Hematopoietic multipotent progenitor cell treated with erythropoietin and hydrocortisone succinate and interleukin-3 and kit ligand, for 8 days (in vitro differentiated cells): ENCODE measurements at regions not wholly inside any gene's neighbourhood (a gene's known extent, or its start where the extent isn't known, plus 50 kb on each side); places are given as distances from the start of the nearest gene placed in this dataset.

Experiments
- DNase-seq: peaks from one replicate; pipeline ENCODE4 v3.0.0-alpha.2; 2015

DNA sequence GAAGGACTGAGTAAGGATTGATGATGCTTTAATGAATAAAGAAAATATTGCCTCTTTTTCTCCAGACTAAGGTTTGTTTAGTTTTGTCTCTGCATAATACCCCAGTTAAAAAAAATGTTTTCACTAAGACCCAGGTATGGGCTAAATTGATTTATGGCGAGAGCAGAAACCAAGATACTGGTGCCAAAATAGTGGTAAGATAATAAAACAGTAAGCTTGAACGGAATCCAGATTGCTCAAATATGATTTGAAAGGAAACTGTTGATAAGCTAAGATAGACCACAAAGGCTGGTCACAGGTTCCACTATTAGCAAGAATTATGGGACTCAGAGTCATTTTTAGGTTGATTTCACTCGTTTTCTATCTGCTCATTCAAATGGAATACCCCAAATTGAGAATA is 831.2 kb downstream of the EPHA7 start:
- no peak for DNase-seq

DNA sequence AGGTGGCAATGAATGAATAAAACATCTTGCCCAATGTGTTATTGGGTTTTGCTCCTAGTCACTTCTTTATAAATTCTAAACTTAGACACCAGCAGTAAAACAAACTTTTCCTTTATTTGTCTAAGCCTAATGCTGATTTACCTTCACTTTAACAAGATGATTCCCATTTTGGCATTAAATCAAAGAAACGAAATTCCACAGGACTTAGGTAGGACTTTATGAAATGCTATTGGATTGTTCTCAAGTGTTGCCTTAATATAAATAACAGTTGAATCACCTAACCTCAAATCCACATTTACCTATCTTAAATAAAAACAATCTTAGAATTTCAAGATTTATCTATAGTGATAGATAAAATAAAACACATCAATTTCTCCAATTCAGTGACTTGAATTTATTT is 831.8 kb downstream of the EPHA7 start:
- no peak for DNase-seq

DNA sequence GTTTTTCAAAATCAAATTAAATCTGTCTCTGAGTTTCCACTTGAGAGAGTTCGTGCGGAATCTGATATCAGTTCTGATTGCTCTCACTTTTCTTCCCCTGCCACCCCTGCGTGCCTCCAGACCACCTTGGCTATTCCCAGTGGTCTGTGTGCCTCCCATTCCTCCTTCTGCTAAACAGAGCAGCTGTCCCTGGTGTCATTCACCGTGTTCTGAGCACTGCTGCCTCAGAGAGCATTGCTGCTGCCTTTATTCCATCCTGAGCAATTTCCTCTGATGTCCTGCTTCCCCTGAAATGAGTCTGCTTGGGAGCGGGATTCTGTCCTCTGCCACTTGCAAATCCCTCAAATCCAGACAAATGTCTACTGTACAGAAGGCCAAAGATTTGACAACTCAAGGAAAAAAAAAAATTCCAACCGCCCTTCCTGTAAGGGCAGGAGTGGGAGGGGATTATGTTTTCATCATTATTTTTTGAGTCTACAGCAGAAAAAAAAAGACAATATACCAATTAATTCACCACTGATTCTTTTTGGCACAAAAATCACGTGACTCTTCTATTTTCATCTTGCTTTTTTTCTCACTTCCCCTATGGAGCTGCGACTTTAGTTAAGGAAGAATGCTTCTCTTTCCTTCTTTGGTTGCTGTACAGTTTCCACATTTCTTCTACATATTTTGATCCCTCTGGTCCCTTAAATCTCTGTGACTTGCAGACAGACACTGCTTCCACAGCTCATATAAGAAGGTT is 833.0 kb downstream of the EPHA7 start:
- no peak for DNase-seq

- DNase-seq: no peak
Observed at GRCh38 chr6:92582211-92582610, 837.1 kb downstream of the EPHA7 start.

DNA sequence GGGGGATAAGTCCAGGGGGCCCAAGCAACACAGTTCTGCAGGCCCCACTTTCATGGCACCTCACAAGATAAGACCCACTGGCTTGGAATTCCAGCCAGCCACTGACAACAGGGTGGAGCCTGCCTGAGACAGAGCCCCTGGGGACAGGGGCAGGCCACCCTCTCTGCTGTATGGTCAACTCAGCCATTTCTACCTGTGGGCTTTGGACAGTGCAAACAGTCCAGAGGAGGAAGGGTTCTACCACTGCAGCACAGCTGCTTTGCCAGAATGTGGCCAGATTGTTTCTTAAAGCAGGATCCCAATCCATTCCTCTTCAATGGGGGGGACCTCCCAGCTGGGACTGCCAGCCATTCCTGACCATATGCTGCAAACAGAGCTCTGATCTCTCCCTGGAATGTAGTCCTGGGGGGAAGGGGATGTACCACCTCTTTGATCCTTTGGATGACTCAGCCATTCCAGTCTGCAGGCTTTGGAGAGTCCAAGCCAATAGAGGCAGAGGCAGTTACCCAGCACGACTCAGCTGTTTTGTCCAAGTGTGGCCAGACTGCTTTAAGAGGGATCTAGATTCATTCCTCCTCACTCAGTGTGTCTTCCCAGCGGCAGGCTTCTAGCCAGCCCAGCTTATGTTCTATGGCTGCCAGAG is 842.2 kb downstream of the EPHA7 start:
- DNase-seq: no peak

DNA sequence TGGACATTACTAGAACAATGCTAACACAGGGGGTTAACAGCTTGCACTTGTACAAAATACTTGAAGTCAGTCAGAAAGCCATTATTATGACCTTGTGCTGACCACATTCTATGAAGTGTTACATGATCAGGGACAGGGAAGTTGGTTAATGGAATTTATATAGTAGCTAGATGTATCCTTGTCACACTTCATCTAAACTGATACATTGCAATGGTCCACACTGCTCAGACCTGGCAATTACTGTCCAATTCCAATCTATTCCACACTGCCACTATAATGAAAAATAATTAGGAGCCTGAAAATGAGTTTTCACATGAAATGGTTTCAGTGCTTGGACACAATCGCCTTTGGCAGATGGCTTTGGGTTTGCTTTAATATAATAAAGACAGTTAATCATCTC is 850.8 kb downstream of the EPHA7 start:
- no peak for DNase-seq

- DNase-seq: no peak
Observed at GRCh38 chr6:92566632-92567031, 852.7 kb downstream of the EPHA7 start.

DNA sequence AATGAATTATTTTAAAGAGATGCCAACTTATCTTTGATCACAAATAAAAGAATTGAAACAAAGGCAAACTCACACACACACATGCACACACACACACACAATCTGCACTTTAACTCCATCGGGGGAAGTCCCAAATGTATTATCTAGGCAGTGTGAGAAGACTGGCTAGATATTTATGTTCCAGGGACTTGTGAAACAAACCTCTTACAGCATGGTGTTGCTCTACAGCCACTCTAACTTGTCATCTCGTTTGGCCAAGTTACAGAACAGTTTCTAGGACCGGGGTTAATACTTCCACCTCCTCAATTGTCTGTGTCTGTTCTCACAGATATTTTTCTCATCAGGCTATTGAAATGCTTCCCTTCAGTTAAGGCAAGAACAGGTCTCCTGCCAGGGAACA is 855.0 kb downstream of the EPHA7 start:
- DNase-seq: no peak

DNA sequence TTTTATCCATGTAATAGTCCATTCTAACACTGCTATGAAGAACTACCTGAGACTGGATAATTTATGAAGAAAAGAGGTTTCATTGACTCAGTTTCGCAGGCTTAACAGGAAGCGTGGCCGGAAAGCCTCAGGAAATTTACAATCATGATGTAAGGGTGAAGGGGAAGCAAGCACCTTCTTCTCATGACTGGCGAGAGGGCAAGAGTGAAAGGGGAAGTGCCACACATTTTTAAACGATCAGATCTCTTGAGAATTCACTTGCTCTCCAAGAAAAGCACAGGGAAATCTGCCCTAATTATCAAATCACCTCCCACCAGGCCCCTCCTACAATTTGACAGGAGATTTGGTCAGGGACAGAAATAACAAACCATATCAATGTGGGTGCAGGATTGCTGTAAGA is 859.7 kb downstream of the EPHA7 start:
- DNase-seq: no peak

DNA sequence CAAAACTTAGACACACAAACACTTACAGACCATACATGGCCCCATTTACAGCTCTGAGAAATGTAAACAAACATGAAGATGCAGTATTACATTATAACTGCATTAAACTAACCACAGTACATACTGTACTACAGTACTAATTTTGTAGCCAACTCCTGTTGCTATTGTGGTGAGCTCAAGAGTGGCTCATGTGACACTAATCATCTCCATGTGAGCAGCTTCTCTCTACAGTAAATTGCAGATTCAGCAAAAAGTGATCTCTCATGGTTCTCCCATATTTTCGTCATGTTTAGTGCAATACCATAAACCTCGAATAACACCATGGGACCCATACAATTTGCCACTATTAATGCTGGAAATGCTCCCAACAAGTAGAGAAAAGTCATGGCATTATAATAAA is 860.4 kb downstream of the EPHA7 start:
- DNase-seq: no peak

DNA sequence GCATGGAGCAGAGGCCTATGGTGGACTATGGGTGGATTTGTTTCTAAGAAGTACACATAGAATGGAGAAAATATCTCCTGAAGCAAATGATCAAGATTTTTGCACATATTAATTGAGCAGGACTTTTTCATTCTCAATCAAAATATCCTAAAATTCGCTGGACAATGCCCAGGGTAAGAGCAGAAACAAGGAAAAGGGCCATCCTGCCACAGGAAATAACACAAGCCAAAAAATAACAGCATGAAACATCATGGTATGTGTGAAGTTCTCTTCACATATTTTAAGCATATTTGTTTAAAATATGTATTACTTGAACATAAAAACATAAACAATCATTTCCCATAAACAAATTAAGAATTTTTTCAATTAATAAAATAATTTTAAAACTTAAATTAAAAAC is 868.9 kb downstream of the EPHA7 start:
- DNase-seq: no peak

DNA sequence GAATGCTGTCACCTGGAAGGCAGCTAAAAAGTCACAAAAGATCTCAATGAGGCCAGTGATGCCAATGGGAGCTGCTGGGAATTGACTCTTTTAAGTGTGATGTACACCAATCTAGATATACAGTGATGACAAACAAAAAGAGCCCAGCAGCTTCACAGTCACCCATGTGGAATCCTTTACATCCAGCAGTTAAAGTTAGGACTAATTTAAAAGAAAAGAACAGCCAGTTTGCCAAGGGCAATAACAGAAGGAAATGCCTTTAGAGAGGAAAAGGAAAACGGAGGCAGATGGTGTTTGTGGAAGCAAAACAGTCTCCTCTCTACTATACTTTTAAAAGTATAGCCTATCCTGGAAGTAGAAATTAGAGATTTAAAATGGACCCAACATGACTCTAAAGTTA is 873.5 kb downstream of the EPHA7 start:
- DNase-seq: no peak

DNA sequence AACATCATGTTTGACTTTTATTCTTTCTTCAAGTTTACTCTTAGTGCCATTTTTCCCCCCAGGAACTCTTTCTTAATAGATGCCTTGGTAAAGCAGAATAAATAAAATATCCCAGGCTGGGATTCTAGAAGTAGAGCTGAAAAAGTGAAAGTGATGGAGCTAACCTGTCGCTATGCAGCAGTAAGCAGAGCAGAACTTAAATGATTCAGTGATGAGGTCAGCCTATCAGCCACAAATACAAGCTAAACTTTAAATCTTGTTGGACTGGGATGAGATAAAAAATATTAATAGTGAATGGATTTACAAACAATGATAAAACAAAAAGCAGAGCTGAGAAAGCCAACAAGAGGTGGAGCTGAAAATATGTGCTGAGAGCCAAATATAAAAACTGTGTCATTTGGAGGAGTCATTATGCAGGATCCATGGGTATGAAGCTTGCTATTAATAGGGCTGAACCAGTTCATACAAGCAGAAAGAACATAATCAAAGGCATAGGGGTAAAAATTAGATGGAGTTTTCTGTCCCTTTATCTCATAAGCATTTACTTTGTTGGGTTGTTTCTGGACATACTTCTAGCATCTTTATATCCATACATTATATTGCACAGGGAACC is 877.8 kb downstream of the EPHA7 start:
- no peak for DNase-seq

- DNase-seq: no peak
Observed at GRCh38 chr6:92538926-92539325, 880.4 kb downstream of the EPHA7 start.

- DNase-seq: no peak
Observed at GRCh38 chr6:92538275-92538674, 881.1 kb downstream of the EPHA7 start.

- DNase-seq: no peak
Observed at GRCh38 chr6:92534109-92534508, 885.2 kb downstream of the EPHA7 start.

GRCh38 chr6:92522589-92522988 is 896.8 kb downstream of the EPHA7 start:
- DNase-seq: no peak

DNA sequence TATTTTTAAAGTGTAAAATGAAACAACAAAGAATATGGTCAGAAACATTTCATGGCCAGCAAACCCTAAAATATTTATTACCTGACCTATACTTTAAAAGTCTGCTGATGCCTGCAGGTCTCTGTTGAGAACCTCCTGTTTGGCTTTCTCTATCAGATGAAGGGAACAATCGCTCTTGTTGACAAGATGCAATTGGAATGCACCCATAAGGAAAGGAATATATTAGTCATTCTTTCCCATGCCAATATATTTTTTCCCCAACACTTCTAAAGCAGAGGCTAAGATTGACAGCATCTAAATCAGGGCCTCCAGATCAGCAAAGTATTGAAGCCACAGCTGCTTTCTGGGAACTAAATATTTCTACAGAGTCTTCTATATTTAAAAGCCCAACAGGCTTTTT is 897.8 kb downstream of the EPHA7 start:
- no peak for DNase-seq

- DNase-seq: no peak
Observed at GRCh38 chr6:92510137-92510536, 909.2 kb downstream of the EPHA7 start.

DNA sequence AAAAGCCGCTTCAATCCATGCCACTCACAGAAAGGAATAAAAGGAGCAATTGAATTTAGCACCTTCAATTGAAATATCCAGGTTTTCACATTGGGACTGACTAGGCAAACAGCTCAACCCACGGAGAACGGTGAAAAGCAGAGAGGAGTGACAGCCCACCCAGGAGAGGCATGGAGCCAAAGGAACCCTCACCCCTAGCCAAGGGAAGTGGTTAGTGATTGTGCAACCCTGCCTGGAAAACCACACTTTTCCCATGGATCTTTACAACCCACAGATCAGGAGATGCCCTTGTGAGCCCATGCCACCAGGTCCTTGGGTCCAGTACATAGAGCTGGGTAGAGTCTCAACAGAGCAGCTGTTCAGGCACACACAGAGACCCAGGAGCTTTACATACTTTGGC is 911.8 kb downstream of the EPHA7 start:
- no peak for DNase-seq

DNA sequence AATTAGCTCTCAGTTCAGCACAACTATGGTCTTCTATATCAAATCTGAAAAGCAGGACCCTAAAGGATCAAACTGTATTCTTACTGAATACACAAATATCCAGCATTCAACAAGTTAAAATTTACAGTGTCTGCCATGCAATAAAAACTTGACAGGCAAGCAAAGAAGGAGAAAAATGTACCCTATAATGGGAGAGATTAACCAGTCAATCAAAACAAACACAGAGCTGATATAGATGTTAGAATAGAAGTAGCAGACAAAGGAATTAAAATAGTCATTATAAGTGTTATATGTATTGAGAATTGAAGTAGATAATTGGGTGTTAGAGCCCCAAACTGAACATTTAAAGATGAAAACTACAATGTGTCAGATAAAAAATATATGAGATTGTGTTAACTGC is 914.9 kb downstream of the EPHA7 start:
- DNase-seq: no peak

DNA sequence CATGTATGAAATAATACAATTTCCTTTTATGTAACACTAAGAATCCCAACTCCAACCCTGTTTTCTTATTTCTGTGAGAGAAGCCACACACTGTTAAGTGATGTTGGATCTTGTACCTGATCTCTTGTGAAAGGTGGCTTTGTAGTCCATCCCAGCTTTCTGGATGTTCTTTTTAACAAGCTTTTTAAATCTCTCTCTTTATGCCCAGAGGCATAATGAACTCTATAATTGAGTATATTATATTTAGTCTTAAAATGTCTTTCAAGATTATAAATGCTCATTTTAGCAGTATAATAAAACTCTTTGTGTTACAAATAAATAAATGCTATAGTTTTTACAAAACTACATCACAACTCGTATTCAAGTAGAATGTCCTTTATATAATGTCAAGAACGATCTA is 922.1 kb downstream of the EPHA7 start:
- no peak for DNase-seq

DNA sequence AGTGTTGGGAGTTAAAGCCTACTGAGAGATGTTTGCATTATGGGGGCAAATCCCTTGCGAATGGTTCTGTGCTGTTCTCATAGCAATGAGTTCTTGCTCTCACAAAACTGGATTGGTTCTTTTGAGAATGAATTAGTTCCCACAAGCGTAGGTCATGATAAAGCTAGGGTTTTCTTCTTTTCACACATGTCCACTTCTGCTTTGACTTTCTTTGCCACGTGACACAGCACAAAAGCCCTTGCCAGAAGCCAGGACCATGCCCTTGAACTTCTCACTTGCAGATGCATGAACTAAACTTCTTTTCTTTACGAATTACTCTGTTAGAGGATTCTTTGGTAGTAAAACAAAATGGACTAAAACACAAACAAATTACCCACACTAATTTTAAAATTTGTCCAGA is 922.8 kb downstream of the EPHA7 start:
- DNase-seq: no peak

DNA sequence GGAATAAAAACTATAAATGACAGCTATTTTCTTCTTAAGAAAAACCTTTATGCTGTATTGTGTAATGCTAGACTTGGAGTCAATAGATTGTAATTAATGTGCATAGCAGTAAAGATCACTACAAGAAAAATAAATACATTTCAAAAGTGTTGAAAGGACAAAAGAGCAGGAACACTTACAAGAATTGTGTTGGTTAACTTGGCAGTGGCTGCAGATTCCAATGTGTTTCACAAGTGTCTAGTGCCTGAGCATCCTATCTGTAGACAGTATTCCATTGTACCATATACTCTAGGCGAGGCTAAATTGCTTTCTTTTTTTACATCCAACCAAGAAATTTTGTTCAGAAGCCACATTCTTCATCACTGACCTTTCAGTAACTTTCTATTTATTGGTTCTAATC is 924.1 kb downstream of the EPHA7 start:
- no peak for DNase-seq

DNA sequence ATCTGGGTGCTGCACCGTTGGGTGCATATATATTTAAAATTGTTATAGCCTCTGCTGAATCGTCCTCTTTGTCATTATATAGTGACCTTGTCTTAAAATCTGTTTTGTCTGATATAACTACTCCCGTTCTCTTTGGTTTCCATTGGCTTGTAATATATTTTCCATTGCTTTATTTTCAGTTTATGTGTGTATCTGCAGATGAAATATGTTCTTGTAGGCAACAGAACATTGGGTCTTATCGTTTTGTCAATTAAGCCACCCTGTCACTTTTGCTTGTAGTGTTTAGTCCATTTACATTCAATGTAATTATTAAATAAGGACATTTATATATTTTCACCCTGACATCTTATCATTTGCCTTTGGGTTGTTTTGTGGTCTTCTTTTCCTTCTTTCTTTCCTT is 933.9 kb downstream of the EPHA7 start:
- no peak for DNase-seq
